ENCODE measurements at regions not wholly inside any gene's neighbourhood (a gene's known extent, or its start where the extent isn't known, plus 50 kb on each side); places are given as distances from the start of the nearest gene placed in this dataset.

DNA sequence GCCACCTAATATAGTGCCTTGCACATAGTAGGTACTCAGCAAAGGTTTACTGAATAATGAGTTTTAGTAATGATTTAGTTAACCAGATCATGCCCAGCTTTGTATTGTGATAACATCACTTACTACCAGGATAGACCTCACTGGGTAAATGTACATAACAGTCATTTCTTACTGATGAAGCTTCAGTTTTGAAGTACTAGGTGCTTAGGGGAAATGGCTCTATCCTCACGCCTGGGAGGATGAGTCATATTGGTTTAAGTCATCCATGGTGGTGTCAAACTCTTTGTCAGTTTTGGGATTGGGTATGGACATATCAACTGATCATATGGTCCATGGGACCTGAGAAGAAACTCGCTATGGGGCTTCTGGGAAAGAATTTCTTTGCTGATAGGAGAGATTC, 90.6 kb upstream of the USP24 start:
- intact Hi-C loops (cut with DNase I; ENCODE audit: low total_unique reads), result no loop called here
- Histone ChIP-seq H3K4me3 (no peak overlapping the region), H3K27me3 (no peaks in the 10 kb centered on the region), H3K27ac (no peak overlapping the region), H3K9me3 (no peaks in the 10 kb centered on the region), H3K4me1 (no peaks in the 10 kb centered on the region), H3K36me3 (no peaks in the 10 kb centered on the region)
- WGBS, 2 donors (ENCODE audit: low coverage in 1 of 2), result 55% methylated on average over 2 of the region's 2 CpGs; no CpG with 5 or more reads in 1 of the 2 donors
- in situ Hi-C loops (cut with MboI; ENCODE audit: low pct_ligation_motif_present in 1 of 4, low pct_unique_long_range_greater_than_20kb in 1 of 4, low sequenced_read_pairs in 3 of 4), result no loop called here
- no peak for DNase-seq
- TF ChIP-seq EP300 (IDR thresholded peaks at IDR 0.05; ENCODE audit: low read depth), result no peak
- TF ChIP-seq POLR2A (IDR thresholded peaks at IDR 0.05), result no peak
- TF ChIP-seq, protein P1, sequence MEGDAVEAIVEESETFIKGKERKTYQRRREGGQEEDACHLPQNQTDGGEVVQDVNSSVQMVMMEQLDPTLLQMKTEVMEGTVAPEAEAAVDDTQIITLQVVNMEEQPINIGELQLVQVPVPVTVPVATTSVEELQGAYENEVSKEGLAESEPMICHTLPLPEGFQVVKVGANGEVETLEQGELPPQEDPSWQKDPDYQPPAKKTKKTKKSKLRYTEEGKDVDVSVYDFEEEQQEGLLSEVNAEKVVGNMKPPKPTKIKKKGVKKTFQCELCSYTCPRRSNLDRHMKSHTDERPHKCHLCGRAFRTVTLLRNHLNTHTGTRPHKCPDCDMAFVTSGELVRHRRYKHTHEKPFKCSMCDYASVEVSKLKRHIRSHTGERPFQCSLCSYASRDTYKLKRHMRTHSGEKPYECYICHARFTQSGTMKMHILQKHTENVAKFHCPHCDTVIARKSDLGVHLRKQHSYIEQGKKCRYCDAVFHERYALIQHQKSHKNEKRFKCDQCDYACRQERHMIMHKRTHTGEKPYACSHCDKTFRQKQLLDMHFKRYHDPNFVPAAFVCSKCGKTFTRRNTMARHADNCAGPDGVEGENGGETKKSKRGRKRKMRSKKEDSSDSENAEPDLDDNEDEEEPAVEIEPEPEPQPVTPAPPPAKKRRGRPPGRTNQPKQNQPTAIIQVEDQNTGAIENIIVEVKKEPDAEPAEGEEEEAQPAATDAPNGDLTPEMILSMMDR (IDR thresholded peaks at IDR 0.05), result no peak
- no peak for TF ChIP-seq POLR2AphosphoS5 (IDR thresholded peaks at IDR 0.05)

DNA sequence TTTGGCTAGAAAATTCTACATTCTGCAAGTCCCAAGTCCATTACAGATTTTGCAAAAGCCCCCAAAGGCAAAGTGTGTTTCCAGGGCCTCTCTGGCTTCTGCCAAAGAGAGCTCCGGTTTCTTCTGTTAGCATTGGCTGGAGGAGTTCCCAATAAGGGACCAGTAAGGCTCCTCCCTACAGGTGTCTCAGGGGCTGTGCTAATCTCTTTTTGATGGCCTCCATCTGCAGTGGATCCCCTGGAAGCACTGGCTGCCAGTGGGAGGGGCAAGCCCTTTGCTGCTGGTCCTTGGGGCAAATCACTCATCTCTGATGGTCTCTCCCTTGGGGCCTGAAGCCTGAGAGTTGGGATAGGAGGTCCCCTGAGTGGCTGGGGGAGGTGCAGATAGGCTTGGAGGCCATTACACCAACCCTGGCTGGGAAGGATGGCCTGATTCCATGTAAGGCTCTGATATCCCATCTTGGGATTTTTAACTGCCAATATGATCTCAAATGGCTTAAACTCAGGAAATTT, 89.1 kb upstream of the USP24 start:
- TF ChIP-seq, protein P1 (IDR thresholded peaks at IDR 0.05), result no peak
- TF ChIP-seq EP300 (IDR thresholded peaks at IDR 0.05; ENCODE audit: low read depth) (no peak), POLR2A (IDR thresholded peaks at IDR 0.05) (no peak), POLR2AphosphoS5 (IDR thresholded peaks at IDR 0.05) (no peak)
- Histone ChIP-seq H3K4me1 (no peaks in the 10 kb centered on the region), H3K4me3 (no peak overlapping the region), H3K27me3 (no peaks in the 10 kb centered on the region), H3K9me3 (no peaks in the 10 kb centered on the region), H3K27ac (no peak overlapping the region), H3K36me3 (no peaks in the 10 kb centered on the region)
- 47% methylated on average over 1 of the region's 1 CpG; no CpG with 5 or more reads in 1 of the 2 donors for WGBS, 2 donors (ENCODE audit: low coverage in 1 of 2)
- DNase-seq, result no peak
- in situ Hi-C loops (cut with MboI; ENCODE audit: low pct_ligation_motif_present in 1 of 4, low pct_unique_long_range_greater_than_20kb in 1 of 4, low sequenced_read_pairs in 3 of 4), result no loop called here
- intact Hi-C loops (cut with DNase I; ENCODE audit: low total_unique reads), result no loop called here

DNA sequence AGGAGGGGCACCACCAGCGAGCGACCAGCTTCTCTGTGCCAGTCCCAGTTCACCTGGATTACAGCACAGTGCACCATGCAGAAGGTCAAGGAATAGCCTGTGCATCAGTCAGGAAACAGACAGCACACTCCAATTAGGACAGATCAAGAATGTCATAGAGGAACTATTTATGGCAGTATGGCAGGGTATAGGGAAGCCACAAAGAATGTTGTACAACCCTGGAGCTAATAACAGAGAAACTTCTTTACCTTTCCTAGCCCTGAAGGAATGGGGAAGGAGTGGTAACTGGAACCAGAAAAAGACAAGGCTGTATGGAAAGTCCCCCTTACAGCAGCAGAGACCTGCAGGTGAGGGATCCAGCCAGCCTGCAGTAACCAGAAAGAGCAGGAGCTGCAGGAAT, 87.8 kb upstream of the USP24 start:
- in situ Hi-C loops (cut with MboI; ENCODE audit: low pct_ligation_motif_present in 1 of 4, low pct_unique_long_range_greater_than_20kb in 1 of 4, low sequenced_read_pairs in 3 of 4) (no loop called here), intact Hi-C loops (cut with DNase I; ENCODE audit: low total_unique reads) (no loop called here)
- no peaks in the 10 kb centered on the region for H3K27me3 ChIP-seq
- no peaks in the 10 kb centered on the region for H3K4me1 ChIP-seq
- WGBS, 2 donors (ENCODE audit: low coverage in 1 of 2), result 79% methylated on average over 2 of the region's 2 CpGs; no CpG with 5 or more reads in 1 of the 2 donors
- H3K27ac ChIP-seq, result no peak overlapping the region
- TF ChIP-seq, protein P1 (IDR thresholded peaks at IDR 0.05), result no peak
- TF ChIP-seq EP300 (IDR thresholded peaks at IDR 0.05; ENCODE audit: low read depth) (no peak), POLR2AphosphoS5 (IDR thresholded peaks at IDR 0.05) (no peak), POLR2A (IDR thresholded peaks at IDR 0.05) (no peak)
- no peaks in the 10 kb centered on the region for H3K9me3 ChIP-seq
- no peak overlapping the region for H3K4me3 ChIP-seq
- no peak for DNase-seq
- no peaks in the 10 kb centered on the region for H3K36me3 ChIP-seq

DNA sequence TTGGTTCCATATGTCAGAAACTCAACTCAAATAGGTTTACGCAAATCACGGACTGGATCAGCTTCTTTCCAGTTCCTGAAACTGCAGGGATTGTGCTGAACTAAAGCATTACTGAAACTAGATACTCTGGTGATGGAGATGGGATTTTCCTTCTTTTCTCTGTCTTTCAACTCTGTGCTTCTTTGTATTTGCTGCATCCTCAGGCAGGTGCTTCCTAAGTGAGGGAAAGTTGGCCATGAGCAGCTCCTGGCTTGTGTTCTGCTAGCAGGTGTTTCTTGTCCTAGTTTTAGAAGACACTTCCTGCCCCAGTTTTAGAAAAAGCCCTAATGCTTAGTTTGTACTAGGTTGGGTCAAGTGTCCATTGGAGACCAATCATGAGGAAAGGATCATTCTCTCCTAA, 86.7 kb upstream of the USP24 start:
- 67 to 93% methylated on average over 2 of the region's 2 CpGs for WGBS, 2 donors (ENCODE audit: low coverage in 1 of 2)

More for the DNA sequence above, 86.7 kb upstream of the USP24 start:
- in situ Hi-C loops (cut with MboI; ENCODE audit: low pct_ligation_motif_present in 1 of 4, low pct_unique_long_range_greater_than_20kb in 1 of 4, low sequenced_read_pairs in 3 of 4) (no loop called here), intact Hi-C loops (cut with DNase I; ENCODE audit: low total_unique reads) (no loop called here)
- no peak overlapping the region for H3K4me3 ChIP-seq
- H3K36me3 ChIP-seq, result no peaks in the 10 kb centered on the region
- H3K27ac ChIP-seq, result no peak overlapping the region
- no peaks in the 10 kb centered on the region for H3K27me3 ChIP-seq
- TF ChIP-seq POLR2AphosphoS5 (IDR thresholded peaks at IDR 0.05) (no peak), POLR2A (IDR thresholded peaks at IDR 0.05) (no peak), EP300 (IDR thresholded peaks at IDR 0.05; ENCODE audit: low read depth) (no peak)
- TF ChIP-seq, protein P1 (IDR thresholded peaks at IDR 0.05), result no peak
- DNase-seq, result no peak
- H3K4me1 ChIP-seq, result no peaks in the 10 kb centered on the region
- no peaks in the 10 kb centered on the region for H3K9me3 ChIP-seq
